DOHH2 (cell line): ENCODE measurements at regions not wholly inside any gene's neighbourhood (a gene's known extent, or its start where the extent isn't known, plus 50 kb on each side); places are given as distances from the start of the nearest gene placed in this dataset.

Experiments used
- CTCF ChIP-seq: fragments of 200-600 bp; sonication (generic); IDR thresholded peaks from one replicate; pipeline ENCODE4 v1.5.1; 2014; ENCODE audit warnings: antibody characterized with exemption, mild to moderate bottlenecking, low read depth, low read length; ENCODE audit not compliant: poor library complexity, severe bottlenecking
- EZH2phosphoT487 ChIP-seq: fragments of 200-600 bp; sonication (generic); IDR thresholded peaks from 2 replicates; pipeline ENCODE4 v1.6.1; 2017; ENCODE audit warnings: borderline replicate concordance, mild to moderate bottlenecking, antibody characterized with exemption, low read length, moderate library complexity, mixed read lengths

DNA sequence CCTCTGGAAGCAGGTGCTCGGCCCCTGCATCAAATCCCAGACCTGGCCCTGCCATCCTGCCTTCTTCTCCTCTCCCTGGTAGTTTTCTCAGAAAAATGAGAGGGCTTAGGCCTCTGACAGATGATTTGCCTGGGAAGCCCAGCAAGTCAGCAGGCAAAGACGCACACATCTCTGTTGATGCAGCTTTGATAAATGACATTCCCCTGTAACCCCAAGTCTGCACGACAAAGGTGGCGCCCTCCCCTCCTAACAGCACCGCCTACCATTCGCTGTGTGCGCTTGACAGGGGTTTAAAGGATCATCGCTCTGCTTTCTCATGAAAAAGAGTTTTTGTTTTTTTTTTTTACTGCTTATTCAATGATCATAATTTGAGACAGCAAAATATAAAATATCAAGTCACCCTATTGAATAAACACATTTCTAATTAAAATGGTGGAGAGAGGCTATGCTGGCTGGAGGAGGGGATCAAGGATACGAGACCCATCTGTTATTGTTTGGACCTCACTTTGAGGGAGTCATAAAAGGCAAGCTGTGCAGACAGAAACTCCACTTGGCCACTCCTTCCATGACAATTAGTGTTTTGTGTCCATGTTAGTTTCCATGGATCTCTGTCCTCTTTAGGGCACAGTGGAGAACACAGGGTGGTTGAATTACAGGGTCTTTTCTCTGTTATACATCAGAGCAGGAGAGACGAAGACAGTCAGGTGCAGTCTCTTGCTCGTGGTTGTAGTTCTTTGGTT is 126.1 kb downstream of the FGF9 start:
- TF ChIP-seq EZH2phosphoT487, result no peak
- no peak for TF ChIP-seq CTCF
